GM04504 (cell line): ENCODE measurements at regions not wholly inside any gene's neighbourhood (a gene's known extent, or its start where the extent isn't known, plus 50 kb on each side); places are given as distances from the start of the nearest gene placed in this dataset.
"Not testable (repeated sequence)": the region's sequence is repeated elsewhere in the genome, so short reads cannot be mapped to it uniquely, and the experiment has no call there.

Experiments used
- DNase-seq: peaks from one replicate; pipeline ENCODE4 v3.0.0-alpha.2; 2012; ENCODE audit warnings: low read depth

GRCh38 chr12:58313091-58313855 lies 371.9 kb downstream of the ATP23 start:
- DNase-seq: peak; percentile 60

GRCh38 chr12:58314610-58315009 lies 373.2 kb downstream of the ATP23 start:
- no peak for DNase-seq

GRCh38 chr12:58316926-58317325 lies 375.6 kb downstream of the ATP23 start:
- no peak for DNase-seq

GRCh38 chr12:58321414-58321813 lies 380.0 kb downstream of the ATP23 start:
- DNase-seq: no peak

- no peak for DNase-seq
These were observed 382.3 kb downstream of the ATP23 start for GRCh38 chr12:58323676-58324075.

- DNase-seq: no peak
These were observed 384.2 kb downstream of the ATP23 start for GRCh38 chr12:58325561-58325960.

- DNase-seq: no peak
These were observed 385.2 kb downstream of the ATP23 start for GRCh38 chr12:58326534-58326933.

- DNase-seq: peak; percentile 80
These were observed 395.3 kb downstream of the ATP23 start for GRCh38 chr12:58336581-58337242.

- not testable (repeated sequence) for DNase-seq
These were observed 396.2 kb downstream of the ATP23 start for GRCh38 chr12:58337539-58337938.

GRCh38 chr12:58341791-58342190 lies 400.4 kb downstream of the ATP23 start:
- DNase-seq: no peak

GRCh38 chr12:58342736-58343135 lies 401.4 kb downstream of the ATP23 start:
- DNase-seq: no peak

- DNase-seq: no peak
These were observed 404.8 kb downstream of the ATP23 start for GRCh38 chr12:58346032-58346632.

- no peak for DNase-seq
These were observed 405.8 kb downstream of the ATP23 start for GRCh38 chr12:58347188-58347587.

- no peak for DNase-seq
These were observed 406.3 kb downstream of the ATP23 start for GRCh38 chr12:58347691-58348090.

GRCh38 chr12:58349161-58349560 lies 407.8 kb downstream of the ATP23 start:
- no peak for DNase-seq

- no peak for DNase-seq
These were observed 415.4 kb downstream of the ATP23 start for GRCh38 chr12:58356794-58357193.

- no peak for DNase-seq
These were observed 416.1 kb downstream of the ATP23 start for GRCh38 chr12:58357511-58357910.

- DNase-seq: no peak
These were observed 417.0 kb downstream of the ATP23 start for GRCh38 chr12:58358369-58358768.

GRCh38 chr12:58359084-58359483 lies 417.7 kb downstream of the ATP23 start:
- no peak for DNase-seq

- no peak for DNase-seq
These were observed 419.7 kb downstream of the ATP23 start for GRCh38 chr12:58361056-58361455.

GRCh38 chr12:58363971-58364370 lies 422.6 kb downstream of the ATP23 start:
- DNase-seq: no peak

- DNase-seq: peak; percentile 98
These were observed 423.2 kb downstream of the ATP23 start for GRCh38 chr12:58364389-58365086.

GRCh38 chr12:58365087-58365390 lies 423.7 kb downstream of the ATP23 start:
- DNase-seq: no peak
